HTR-8/SVneo (cell line): ENCODE measurements at regions not wholly inside any gene's neighbourhood (a gene's known extent, or its start where the extent isn't known, plus 50 kb on each side); places are given as distances from the start of the nearest gene placed in this dataset.
"Not testable (repeated sequence)": the region's sequence is repeated elsewhere in the genome, so short reads cannot be mapped to it uniquely, and the experiment has no call there.

Experiments used
- DNase-seq: peaks from one replicate; pipeline ENCODE4 v3.0.0; 2011; ENCODE audit warnings: low spot score, mixed read lengths; ENCODE audit not compliant: insufficient read length
- FAIRE-seq: peaks from 2 replicates; lab custom pipeline; 2011; peaks lifted over from hg19 to GRCh38; lab: Jason Lieb, UNC

DNA sequence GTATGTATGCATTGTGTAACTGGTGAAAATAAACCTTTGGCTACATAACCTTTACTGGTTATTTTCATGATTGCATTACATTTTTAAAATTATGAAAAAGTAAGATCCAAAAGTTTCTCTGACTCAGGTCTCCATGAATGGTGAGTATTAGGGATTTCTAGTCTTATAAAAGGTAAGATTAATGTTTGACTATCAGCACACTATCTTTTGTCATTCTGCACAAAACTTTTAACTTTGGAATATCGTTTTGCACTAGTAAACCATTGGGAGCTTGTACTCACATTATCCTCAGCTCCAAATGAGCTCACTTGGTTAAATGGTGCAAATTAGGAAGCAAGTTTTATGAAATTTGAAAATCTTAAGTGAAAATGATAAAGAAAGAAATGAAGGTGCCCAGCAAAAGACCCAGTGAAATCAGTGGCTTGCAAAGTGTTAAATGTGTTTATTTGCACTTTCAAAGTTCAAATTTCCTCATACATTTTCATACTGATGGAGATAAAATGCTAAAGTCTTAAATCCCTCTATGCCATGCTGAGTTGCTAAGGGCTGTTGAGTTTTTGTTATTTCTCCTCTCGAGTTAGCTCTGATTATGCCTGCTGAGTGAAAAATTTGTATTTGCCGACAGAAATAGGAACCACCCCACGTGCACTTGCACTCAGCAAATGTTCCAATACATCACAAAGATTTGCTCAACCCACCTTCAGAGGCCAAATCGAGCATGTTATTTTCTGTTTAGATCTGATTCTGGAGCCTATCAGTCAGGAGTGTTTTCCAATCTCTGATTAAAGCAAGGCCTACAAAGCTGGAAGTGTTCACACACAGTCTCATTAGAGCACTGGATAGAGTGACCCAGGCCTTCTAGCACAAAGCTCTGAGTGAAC is 885.7 kb downstream of the NR2F1-AS1 start:
- no peak for DNase-seq
- no peak for FAIRE-seq

DNA sequence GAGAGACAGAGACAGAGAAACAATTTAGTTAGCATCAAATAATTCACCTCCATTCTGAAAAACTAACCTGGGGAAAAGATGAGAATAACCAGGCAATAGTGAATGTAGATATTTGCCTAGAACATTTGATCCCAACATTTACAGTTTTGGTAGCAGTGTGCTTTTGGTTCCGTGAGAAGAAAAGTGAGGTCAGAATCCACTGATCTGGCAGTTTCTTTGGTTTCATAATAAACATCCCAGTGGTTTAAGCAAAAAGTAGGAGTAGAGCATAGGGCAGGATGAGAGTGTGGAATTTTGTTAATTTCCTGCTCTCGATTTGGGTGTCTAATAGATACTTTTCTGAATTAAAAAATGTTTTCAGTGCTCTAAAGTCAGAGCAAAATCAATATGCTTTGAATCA is 887.0 kb downstream of the NR2F1-AS1 start:
- no peak for DNase-seq
- FAIRE-seq, result no peak

DNA sequence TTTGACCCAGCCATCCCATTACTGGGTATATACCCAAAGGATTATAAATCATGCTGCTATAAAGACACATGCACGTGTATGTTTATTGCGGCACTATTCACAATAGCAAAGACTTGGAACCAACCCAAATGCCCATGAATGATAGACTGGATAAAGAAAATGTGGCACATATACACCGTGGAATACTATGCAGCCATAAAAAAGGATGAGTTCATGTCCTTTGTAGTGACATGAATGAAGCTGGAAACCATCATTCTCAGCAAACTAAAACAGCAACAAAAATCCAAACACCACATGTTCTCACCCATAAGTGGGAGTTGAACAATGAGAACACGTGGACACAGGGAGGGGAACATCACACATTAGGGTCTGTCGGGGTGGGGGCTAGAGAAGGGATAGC is 889.1 kb downstream of the NR2F1-AS1 start:
- DNase-seq, FAIRE-seq: not testable (repeated sequence)

DNA sequence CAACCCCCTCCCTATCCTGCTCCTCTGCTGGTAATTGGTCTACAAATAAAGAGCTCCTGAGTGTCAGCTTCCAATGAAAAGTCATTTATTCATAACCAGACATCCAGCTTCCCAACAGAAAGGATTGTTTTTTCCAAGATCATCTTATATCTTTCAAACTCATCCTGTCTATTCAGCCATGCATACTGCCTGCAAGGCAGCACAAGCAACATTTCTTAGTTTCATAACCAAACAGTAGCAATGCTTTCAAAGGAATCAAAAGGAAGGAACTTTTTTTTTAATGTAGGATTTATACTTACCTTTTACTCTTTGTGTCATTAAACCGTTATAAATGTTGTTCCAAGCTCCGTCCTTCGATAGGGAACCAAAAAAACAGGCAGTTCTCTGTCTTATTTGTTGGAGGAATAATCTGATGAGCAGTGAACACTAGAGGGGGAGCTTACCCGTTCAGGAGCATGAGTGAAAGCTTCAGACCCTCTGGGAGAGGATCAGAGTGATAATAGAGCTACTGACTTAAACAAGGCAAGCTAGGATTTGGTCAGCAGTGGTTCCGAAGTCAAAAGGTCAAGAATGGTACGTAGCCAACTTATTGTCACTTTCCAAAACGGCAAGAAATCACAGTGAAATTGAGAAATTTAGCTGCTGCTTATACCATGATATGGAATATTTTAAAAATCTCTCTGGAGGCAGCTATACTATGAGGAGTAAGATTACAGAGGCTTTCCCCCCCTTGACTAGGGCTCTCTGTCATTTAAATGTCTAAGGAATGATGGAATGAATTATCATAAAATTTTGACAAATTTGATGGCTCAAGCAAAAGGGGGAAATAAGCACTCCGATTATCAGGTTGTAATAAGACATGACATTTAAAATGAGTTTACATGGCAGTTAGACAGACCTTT is 892.9 kb downstream of the NR2F1-AS1 start:
- no peak for FAIRE-seq
- DNase-seq, result peak; percentile 35

DNA sequence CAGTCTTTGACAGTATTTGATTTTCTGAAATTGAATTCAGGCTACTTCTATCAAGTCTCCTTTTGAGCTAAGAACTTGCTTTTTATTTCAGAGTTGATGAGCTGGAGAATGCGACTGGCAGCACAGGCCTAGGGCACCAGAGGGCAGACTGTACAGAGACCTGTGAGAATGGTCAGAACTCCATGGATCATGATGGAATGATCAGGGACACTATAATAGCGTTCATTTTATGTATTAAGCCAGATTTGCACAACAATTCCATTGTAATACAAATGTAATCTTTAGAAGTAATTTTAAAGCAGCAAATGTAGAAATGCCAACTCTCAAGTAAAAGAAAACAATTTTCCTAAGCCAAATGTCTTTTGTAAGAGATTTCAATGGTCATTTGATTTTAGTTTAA is 902.4 kb downstream of the NR2F1-AS1 start:
- no peak for DNase-seq
- no peak for FAIRE-seq

DNA sequence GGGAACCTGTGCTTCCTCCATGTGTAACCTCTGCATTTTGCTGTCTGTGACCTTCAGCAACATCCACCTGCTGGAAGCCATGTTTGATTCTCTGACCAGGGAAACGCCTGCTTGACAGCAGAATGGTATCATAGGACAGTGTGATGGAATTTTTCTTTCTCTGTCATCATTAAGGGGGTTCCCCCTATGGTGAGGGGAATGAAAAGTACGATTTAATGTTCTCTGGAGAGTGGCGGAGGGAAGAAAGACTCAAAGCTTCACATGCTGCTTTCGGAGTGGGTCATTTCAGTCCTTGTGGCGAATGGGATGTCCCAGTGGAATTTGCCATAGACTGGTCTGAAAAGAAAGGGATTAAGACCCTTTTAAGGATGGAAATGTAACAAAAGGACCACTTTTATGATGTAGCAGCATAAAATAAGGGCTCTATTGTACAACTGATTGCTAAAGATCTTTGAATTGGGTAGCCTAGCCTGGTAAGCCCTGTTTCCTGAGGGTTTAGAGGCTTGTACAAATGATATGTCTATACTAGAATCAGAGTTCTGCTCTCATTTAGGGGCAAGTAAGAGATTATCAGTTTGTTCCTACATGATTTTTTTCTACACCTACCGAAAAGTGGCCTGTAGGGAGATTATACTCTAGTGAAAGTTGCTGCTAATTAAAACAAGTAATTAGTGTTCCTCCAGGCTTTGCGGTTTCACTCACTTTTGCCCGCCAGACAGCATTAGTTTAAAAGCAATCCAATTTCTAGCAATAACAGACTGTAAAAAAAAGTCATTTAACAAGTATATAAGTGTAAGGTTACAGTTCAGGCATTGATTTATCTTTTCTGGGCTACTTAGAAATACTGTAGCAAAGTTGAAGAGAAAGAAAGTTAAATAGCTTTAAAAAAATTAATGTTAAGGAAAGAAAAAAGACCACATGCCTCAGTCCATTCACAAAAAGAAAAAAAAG is 904.5 kb downstream of the NR2F1-AS1 start:
- FAIRE-seq, result no peak
- no peak for DNase-seq

DNA sequence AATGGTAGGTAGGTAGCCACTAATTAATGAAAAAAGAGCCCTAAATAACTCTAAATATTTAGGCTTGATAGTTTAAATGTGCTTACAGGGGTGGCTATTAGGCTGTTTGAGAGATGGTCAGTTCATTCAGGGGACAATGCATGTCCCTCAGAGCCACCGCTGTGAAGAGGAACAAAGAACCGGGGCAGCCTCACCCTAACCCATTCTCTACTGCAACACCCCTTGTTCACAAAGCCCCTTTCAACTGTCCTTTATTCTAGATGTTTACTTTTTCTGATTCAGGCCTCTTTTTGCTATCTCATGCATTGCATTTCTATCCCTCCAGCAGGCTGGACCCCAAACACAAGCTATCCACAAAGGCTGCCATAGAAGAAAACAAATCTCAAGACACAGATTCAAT is 906.7 kb downstream of the NR2F1-AS1 start:
- FAIRE-seq, result no peak

DNA sequence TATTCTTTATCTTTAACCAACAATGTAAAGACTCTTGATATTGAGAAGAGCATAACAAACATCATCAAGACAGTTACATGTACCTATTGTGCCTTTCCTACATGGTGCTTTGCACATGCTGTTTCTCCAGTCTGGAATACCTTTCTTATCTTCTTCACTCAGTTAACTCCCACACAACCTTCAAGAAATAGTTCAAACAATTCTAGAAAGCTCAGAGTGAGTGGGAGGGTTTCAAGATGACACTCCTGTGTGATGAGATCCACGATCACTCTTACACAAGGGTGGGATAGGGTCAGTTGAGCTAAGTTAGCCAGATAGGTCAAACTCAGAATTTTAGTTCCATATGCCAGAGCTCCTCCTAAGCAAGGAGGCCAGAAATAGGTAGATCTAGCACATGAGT is 915.5 kb downstream of the NR2F1-AS1 start:
- no peak for FAIRE-seq

More for the DNA sequence above, 906.7 kb downstream of the NR2F1-AS1 start:
- no peak for DNase-seq

DNA sequence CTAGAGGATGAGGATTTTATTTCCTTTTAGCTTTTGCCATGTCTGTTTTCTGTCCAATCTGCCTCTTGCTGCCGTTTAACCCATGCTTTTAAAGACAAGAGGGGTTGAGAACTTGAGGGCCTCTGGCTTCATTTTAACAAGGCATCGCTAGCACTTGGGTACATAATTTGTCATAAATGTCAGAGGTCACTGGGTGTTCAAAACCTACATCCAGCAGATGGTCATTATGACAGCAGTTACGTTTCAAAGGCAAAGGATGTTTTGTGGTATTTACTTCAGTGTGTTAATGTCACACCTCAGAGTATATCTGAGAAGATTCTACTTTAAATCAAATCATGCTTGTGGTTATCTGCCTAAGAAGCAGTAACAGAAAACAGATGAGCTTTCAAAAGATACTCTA is 918.3 kb downstream of the NR2F1-AS1 start:
- DNase-seq (no peak), FAIRE-seq (no peak)

More for the DNA sequence above, 915.5 kb downstream of the NR2F1-AS1 start:
- no peak for DNase-seq

DNA sequence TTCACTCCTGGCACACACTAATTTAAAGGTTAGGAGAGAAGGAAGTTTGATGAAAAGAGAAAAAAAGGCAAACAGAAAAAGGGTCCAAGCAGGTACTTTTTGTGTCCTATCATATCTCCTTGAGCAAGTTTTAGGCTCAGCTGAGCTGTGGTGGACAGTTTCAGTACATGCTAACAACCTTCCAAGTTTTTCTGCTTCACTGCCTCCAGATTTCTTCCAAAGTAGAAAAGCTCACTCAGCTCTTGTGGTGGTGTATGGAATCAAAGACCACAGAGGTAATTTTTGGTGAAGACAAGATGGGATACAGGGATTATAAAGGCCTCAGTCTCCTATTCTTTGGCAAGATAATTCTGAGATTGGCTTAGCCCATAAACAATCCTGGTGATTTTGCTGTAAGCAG is 921.8 kb downstream of the NR2F1-AS1 start:
- FAIRE-seq, result no peak
- no peak for DNase-seq

DNA sequence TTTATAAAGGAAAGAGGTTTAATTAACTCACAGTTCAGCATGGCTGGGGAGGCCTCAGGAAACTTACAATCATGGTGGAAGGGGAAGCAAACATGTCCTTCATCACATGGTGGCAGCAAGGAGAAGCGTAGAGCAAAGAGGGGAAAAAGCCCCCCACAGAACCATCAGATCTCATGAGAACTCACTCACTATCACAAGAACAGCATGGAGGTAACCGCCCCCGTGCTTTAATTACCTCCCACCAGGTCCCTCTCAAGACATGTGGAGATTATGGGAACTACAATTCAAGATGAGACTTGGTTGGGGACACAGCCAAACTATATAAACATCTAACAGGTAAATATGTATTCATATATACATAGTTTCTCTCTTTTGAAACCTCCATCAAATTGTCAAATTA is 926.4 kb downstream of the NR2F1-AS1 start:
- DNase-seq, FAIRE-seq: not testable (repeated sequence)

DNA sequence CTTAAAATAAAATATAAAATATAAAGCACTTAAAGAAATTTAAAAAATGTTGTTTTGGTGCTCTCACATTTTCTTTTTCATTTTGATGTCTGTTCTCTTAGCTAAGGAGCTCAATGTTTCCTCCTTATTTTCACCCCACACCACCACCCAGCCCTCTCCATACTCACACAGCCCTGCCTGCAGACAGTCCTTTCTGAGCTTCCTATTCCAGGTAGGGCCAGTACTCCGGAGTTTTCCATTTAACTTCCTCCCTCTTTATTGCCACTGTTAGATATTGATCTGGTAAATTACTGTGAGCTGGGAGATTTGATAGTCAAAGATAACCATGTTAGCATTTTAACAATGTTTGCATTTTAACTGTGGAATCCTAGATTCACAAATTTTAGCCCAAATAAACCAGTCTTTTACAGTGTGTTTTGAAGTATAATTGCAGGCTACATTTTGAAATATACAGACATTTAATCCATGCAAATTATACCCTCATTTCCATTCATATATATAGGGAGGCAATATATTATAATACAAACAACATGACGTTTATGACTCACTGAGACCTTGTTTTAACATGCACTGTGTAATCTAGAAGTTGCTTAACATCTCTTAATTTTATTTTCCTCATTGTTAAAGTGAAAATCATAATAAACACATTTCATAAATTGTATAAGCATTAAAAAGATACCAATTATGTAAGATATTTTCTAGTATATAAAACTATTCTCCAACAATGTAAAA is 927.1 kb downstream of the NR2F1-AS1 start:
- DNase-seq (no peak), FAIRE-seq (no peak)

DNA sequence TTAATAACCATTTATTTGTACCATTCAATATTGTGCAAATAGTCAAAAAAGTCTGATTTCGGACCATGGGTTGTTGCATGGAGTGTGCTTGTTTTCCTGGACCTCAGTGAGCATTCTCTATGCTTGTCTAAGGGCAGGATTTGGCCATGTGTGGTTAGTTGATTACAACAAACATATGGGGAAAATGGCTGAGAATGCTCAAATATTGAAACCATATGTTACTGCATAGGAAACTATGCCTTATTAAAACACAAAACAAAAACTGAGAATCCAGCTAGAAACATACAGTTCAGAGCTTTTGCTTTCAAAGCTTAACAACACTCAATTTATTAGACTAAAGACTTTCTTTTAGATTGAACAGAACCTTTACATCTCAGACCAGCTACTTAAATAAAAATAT is 928.3 kb downstream of the NR2F1-AS1 start:
- no peak for FAIRE-seq
- DNase-seq, result no peak

DNA sequence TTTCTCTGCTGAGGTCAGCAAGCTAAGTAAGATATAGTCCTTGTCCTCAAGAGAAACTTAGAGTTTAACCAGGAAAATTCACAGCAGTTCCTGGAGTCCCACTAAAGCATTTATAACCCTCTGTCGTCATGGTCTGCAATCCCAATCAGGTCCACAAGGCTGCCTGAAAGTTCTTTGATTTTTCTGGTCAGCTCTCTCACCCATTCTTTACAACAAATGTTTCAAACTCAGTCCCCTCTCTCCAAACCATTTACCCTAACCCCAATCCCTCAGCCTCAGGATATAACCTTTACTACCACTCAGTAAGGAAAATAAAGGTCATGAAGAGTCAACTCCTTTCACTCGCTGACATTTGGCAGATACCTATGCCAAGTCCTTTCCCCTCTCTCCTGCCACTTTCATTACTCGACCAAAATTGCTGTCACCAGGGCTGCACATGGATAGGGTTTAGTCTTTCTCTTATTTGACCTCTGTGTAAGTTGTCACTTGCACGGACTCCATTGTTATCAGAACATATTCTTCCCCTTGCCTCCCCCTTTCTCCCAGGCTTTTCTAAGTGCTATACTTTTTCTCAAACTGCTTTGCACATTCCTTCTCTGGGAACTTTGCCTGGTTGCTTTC is 936.6 kb downstream of the NR2F1-AS1 start:
- no peak for DNase-seq
- peak; percentile 16 for FAIRE-seq

DNA sequence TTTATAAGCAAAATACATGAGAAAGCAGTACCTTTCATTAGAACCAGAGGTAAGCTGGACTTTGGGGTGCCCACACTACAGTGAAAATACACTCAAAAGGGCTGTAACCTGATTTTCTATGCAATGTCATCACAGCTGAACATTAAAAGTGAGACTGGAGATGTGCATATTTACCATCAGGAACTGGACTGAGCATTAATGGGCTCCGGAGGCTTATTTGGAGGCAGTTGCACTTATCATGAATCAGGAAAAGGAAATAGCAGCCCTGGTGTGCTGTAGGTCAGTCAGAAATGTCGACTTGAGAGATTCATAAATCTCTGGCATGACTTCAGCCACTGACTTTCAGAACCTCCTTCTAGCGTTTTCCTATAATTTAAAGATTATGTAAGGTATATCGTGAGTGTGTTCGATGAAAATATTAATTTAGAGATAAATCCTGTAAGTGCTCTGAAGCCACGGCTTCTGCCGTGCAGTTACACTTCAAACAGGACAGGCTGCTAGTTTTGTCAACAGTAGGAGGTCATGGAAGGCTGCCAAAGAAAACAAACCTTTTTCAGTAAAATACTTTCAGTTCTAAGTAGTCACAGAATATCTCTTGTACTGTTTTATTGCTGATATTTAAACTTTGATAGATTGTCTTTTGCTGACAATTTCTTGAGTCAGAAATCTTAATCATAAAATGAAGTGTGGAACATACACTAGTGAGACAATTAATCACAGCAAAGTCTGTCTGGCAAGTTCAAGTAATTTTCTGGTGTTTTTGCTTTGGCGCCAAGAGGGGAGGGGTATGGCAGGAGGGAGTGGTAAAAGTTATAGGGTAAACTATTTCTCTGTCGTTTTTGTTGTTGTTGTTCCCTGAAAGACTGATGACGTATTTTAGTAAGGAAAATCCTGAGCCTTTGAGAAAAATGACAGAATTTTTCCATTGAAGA is 939.7 kb downstream of the NR2F1-AS1 start:
- DNase-seq (peak; percentile 29), FAIRE-seq (no peak)

DNA sequence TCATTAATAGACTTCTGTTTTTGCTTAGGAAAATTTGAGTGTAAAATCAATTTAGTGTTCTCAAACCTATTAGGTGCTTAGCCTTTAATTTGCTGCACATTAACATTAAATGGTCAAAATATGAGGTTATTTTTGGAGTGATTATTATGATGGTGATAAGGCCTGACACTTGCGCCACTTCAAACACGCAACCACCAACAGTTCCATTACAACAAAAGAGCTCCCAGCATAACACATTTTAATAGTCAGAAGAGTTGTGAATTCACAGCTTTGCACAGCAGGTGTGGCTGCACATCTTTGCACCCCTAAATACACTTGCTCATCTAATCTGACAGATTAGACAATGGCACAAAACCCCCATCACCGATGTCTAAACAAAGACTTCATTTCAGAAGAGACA is 940.7 kb downstream of the NR2F1-AS1 start:
- FAIRE-seq (no peak), DNase-seq (no peak)

DNA sequence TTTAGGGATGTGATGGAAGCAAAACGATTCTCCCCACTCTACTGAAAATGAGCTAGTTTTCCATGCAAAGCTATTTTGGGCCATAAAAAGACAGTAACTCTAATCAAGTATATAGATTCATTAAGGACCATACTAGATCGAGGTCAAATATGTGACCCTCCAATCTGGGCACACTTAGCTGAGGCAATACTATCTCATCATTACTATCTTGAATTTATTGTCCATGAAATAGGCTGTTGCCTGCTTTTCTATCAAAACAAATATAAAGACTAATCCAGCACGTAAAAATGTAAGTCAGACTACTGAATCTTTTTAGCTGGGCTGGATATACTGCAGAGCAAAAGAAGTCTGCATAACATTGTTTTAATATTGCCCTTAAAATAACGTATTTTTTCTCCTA is 943.1 kb downstream of the NR2F1-AS1 start:
- DNase-seq (no peak), FAIRE-seq (no peak)

DNA sequence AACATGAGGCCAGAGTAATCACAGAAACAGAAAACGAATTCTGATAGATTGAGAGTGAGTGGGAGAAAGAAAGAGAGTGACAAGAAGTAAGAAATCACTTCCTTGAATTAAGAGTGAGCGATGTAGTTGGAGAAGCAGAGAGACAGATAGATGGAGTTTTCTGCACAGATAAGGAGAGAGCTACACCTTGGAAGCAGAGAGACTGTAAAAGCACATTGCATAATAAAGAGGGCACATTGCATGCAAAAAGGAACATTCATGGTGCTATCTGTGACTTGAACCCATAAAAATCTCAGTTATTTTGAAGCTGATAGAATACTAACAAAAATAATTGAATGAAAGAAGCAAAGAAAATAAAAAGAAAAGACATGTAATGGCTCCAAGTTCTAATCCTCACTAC is 943.8 kb downstream of the NR2F1-AS1 start:
- DNase-seq (no peak), FAIRE-seq (no peak)
